ENCODE measurements at regions not wholly inside any gene's neighbourhood (a gene's known extent, or its start where the extent isn't known, plus 50 kb on each side); places are given as distances from the start of the nearest gene placed in this dataset.

DNA sequence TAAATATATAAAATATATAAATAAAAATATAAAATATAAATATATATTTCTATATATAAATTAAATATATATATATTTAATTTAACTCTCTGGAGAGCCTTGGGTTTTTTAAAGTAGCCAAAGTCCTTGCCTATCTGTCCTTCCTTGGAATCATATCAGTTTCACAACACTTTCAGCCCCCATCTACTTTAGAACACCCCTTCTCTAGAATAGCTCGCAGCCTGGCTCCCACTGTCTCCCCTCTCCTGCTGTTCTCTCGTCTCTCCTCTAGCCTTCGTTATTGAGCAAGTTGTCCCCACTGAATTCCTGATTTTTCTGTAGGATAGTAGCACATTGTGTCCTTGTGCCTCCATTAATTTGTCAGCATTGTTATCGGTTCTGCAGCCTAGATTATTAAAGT, 677.0 kb downstream of the RNF144A start:
- Histone ChIP-seq H3K36me3 (ENCODE audit: control insufficient read depth, low read length) (no peaks in the 10 kb centered on the region), H3K79me2 (ENCODE audit: control insufficient read depth, low read length) (no peaks in the 10 kb centered on the region), H3K4me2 (ENCODE audit: low read length) (peak overlapping the region; percentile 63), H3K4me1 (ENCODE audit: control insufficient read depth, low read length) (peaks cover 46% of the 10 kb centered on the region), H3K27ac (ENCODE audit: low read depth, low read length) (peak overlapping the region; percentile 90), H3K27me3 (ENCODE audit: control insufficient read depth, low read length) (no peaks in the 10 kb centered on the region), H3K9me3 (ENCODE audit: control insufficient read depth, insufficient read depth, low read length) (peaks cover 10% of the 10 kb centered on the region; the same call in 1 of the 2 replicates), H4K20me1 (ENCODE audit: control insufficient read depth, insufficient read depth, low read depth, low read length) (no peaks in the 10 kb centered on the region), H3F3A (ENCODE audit: control insufficient read depth, insufficient read depth) (peaks cover 20% of the 10 kb centered on the region), H3K9me2 (replicated peaks; ENCODE audit: control insufficient read depth, low read length) (no peaks in the 10 kb centered on the region), H3K4me3 (ENCODE audit: low read length) (peak overlapping the region; percentile 47; the same call in 1 of the 2 replicates)
- TF ChIP-seq EZH2phosphoT487 (IDR thresholded peaks at IDR 0.05; ENCODE audit: borderline replicate concordance, low read length): no peak
- TF ChIP-seq, protein P1, sequence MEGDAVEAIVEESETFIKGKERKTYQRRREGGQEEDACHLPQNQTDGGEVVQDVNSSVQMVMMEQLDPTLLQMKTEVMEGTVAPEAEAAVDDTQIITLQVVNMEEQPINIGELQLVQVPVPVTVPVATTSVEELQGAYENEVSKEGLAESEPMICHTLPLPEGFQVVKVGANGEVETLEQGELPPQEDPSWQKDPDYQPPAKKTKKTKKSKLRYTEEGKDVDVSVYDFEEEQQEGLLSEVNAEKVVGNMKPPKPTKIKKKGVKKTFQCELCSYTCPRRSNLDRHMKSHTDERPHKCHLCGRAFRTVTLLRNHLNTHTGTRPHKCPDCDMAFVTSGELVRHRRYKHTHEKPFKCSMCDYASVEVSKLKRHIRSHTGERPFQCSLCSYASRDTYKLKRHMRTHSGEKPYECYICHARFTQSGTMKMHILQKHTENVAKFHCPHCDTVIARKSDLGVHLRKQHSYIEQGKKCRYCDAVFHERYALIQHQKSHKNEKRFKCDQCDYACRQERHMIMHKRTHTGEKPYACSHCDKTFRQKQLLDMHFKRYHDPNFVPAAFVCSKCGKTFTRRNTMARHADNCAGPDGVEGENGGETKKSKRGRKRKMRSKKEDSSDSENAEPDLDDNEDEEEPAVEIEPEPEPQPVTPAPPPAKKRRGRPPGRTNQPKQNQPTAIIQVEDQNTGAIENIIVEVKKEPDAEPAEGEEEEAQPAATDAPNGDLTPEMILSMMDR (IDR thresholded peaks at IDR 0.05; ENCODE audit: low read depth, low read length, poor library complexity, severe bottlenecking): no peak

DNA sequence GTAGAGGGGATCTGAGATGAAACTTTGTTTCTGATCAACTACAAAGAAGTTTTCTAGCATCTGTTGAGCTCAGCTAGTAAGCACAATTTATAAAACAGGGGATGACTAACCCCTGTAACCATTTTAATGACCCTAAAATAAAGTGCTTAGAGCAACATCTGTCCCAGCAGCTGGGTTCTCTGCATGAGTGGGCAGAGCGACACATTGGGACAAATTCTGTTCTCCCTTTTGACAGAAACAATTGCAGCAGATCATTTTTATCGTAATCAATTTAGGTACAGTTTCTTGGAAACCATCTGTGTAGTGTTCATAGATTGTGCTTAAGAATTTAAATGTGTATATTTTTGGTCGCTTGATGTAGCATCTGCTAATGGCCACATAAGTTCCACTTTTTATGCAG, 678.0 kb downstream of the RNF144A start:
- Histone ChIP-seq H3K4me3 (ENCODE audit: low read length) (peak overlapping the region; percentile 47), H3K4me1 (ENCODE audit: control insufficient read depth, low read length) (peaks cover 46% of the 10 kb centered on the region), H3K4me2 (ENCODE audit: low read length) (peak overlapping the region; percentile 63), H3F3A (ENCODE audit: control insufficient read depth, insufficient read depth) (peaks cover 20% of the 10 kb centered on the region), H3K79me2 (ENCODE audit: control insufficient read depth, low read length) (no peaks in the 10 kb centered on the region), H3K9me3 (ENCODE audit: control insufficient read depth, insufficient read depth, low read length) (peaks cover 18% of the 10 kb centered on the region; the same call in 1 of the 2 replicates), H3K9me2 (replicated peaks; ENCODE audit: control insufficient read depth, low read length) (no peaks in the 10 kb centered on the region), H3K27me3 (ENCODE audit: control insufficient read depth, low read length) (no peaks in the 10 kb centered on the region), H4K20me1 (ENCODE audit: control insufficient read depth, insufficient read depth, low read depth, low read length) (no peaks in the 10 kb centered on the region), H3K36me3 (ENCODE audit: control insufficient read depth, low read length) (no peaks in the 10 kb centered on the region), H3K27ac (ENCODE audit: low read depth, low read length) (peak overlapping the region; percentile 90)
- TF ChIP-seq, protein P1 (IDR thresholded peaks at IDR 0.05; ENCODE audit: low read depth, low read length, poor library complexity, severe bottlenecking): no peak
- TF ChIP-seq EZH2phosphoT487 (IDR thresholded peaks at IDR 0.05; ENCODE audit: borderline replicate concordance, low read length): no peak

DNA sequence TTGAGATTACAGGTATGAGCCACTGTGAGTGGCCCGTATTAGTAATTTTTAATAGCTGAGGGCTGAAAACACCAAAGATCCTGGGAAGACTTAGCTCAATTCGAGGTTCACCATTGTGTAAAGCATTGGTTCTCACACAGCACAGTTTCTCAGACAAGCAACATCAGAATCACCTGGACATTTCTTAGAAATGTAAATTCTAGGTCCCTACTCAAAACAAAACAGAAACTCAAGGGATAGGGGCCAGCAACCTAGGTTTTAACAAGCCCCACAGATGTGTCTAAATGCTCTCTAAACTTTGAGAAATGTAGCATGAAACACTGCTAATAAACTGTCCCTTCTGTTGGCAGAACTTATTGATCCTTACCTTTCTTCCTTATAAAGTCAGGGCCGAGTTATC, 681.2 kb downstream of the RNF144A start:
- H3K27me3 ChIP-seq (ENCODE audit: control insufficient read depth, low read length): no peaks in the 10 kb centered on the region
- H3K9me2 ChIP-seq (replicated peaks; ENCODE audit: control insufficient read depth, low read length): no peaks in the 10 kb centered on the region
- H3K27ac ChIP-seq (ENCODE audit: low read depth, low read length): no peak overlapping the region
- no peaks in the 10 kb centered on the region for H4K20me1 ChIP-seq (ENCODE audit: control insufficient read depth, insufficient read depth, low read depth, low read length)
- TF ChIP-seq, protein P1 (IDR thresholded peaks at IDR 0.05; ENCODE audit: low read depth, low read length, poor library complexity, severe bottlenecking): no peak
- TF ChIP-seq EZH2phosphoT487 (IDR thresholded peaks at IDR 0.05; ENCODE audit: borderline replicate concordance, low read length): no peak
- H3K9me3 ChIP-seq (ENCODE audit: control insufficient read depth, insufficient read depth, low read length): peaks cover 22% of the 10 kb centered on the region; the same call in 1 of the 2 replicates
- no peaks in the 10 kb centered on the region for H3K79me2 ChIP-seq (ENCODE audit: control insufficient read depth, low read length)
- H3K36me3 ChIP-seq (ENCODE audit: control insufficient read depth, low read length): no peaks in the 10 kb centered on the region
- H3K4me1 ChIP-seq (ENCODE audit: control insufficient read depth, low read length): peaks cover 39% of the 10 kb centered on the region
- no peak overlapping the region for H3K4me3 ChIP-seq (ENCODE audit: low read length)
- H3F3A ChIP-seq (ENCODE audit: control insufficient read depth, insufficient read depth): peaks cover 20% of the 10 kb centered on the region
- no peak overlapping the region for H3K4me2 ChIP-seq (ENCODE audit: low read length)

Measured in DOHH2 (cell line).